WTC11 (cell line): ENCODE measurements at regions not wholly inside any gene's neighbourhood (a gene's known extent, or its start where the extent isn't known, plus 50 kb on each side); places are given as distances from the start of the nearest gene placed in this dataset.

Experiments
- ZNF121 ChIP-seq: sonication (generic); formaldehyde crosslinking; IDR thresholded peaks from 2 replicates; pipeline ENCODE4 v1.8.0; 2023; ENCODE audit warnings: missing genetic modification reagents
- ZNF512 ChIP-seq: sonication (generic); formaldehyde crosslinking; IDR thresholded peaks from 2 replicates; pipeline ENCODE4 v1.8.1; 2022; ENCODE audit warnings: missing genetic modification reagents, borderline replicate concordance
- ZSCAN18 ChIP-seq: fragments of 250-450 bp; sonication (Bioruptor Pico); IDR thresholded peaks from 2 replicates; pipeline ENCODE4 v2.1.2; 2022; ENCODE audit warnings: mild to moderate bottlenecking, moderate library complexity
- TF ChIP-seq, protein P1 (sequence below): fragments of 200-600 bp; IDR thresholded peaks from 2 replicates; pipeline ENCODE4 v1.8.0; 2022; ENCODE audit warnings: antibody characterized with exemption

GRCh38 chrX:110462957-110463356 is 104.3 kb downstream of the RTL9 start:
- TF ChIP-seq, protein P1, sequence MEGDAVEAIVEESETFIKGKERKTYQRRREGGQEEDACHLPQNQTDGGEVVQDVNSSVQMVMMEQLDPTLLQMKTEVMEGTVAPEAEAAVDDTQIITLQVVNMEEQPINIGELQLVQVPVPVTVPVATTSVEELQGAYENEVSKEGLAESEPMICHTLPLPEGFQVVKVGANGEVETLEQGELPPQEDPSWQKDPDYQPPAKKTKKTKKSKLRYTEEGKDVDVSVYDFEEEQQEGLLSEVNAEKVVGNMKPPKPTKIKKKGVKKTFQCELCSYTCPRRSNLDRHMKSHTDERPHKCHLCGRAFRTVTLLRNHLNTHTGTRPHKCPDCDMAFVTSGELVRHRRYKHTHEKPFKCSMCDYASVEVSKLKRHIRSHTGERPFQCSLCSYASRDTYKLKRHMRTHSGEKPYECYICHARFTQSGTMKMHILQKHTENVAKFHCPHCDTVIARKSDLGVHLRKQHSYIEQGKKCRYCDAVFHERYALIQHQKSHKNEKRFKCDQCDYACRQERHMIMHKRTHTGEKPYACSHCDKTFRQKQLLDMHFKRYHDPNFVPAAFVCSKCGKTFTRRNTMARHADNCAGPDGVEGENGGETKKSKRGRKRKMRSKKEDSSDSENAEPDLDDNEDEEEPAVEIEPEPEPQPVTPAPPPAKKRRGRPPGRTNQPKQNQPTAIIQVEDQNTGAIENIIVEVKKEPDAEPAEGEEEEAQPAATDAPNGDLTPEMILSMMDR: no peak
- TF ChIP-seq ZSCAN18 (CRISPR knock-in tag) (no peak), ZNF512 (CRISPR knock-in tag) (no peak), ZNF121 (CRISPR knock-in tag) (no peak)
